ENCODE measurements at regions not wholly inside any gene's neighbourhood (a gene's known extent, or its start where the extent isn't known, plus 50 kb on each side); places are given as distances from the start of the nearest gene placed in this dataset.

DNA sequence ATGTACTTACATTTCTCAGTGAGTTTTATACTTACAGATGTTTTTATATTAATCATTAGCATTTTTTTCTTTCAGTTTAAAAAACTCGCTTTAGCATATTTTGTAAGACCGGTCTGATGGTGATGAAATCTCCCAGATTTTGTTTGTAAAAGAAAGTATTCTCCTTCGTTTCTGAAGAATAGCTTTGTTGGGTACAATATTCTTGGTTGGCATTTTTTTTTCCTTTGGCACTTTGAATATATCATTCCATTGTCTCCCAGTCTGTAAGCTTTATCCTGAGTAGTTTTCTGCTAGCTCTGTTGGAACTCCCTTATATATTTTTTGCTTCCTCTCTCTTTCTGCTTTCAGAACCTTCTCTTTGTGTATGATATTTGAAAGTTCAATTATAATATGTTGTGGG, 412.6 kb downstream of the RASEF start:
- H3K9me2 ChIP-seq (replicated peaks; ENCODE audit: low read length) = no peaks in the 10 kb centered on the region
- no peaks in the 10 kb centered on the region for H3K36me3 ChIP-seq (ENCODE audit: low read depth, low read length)
- H3K4me1 ChIP-seq (ENCODE audit: insufficient read depth, low read length) = 0 out of 2 replicates have a peak, but pooled peaks cover 5% of the 10 kb centered on the region
- no peaks in the 10 kb centered on the region for H3K79me2 ChIP-seq (ENCODE audit: low read length)
- BruUV-seq (replicated peaks) = no TSS peak
- POLR2A ChIA-PET (ENCODE audit: unreplicated experiment) = no interaction called here
- no peak overlapping the region for H3K9ac ChIP-seq (ENCODE audit: low read length)
- intact Hi-C loops (cut with micrococcal nuclease) = no loop called here
- TF ChIP-seq EZH2 (IDR thresholded peaks at IDR 0.05; ENCODE audit: low read length, unreplicated experiment) (no peak), EZH2phosphoT487 (IDR thresholded peaks at IDR 0.05; ENCODE audit: borderline replicate concordance, low read length) (no peak)
- TF ChIP-seq, protein P1, sequence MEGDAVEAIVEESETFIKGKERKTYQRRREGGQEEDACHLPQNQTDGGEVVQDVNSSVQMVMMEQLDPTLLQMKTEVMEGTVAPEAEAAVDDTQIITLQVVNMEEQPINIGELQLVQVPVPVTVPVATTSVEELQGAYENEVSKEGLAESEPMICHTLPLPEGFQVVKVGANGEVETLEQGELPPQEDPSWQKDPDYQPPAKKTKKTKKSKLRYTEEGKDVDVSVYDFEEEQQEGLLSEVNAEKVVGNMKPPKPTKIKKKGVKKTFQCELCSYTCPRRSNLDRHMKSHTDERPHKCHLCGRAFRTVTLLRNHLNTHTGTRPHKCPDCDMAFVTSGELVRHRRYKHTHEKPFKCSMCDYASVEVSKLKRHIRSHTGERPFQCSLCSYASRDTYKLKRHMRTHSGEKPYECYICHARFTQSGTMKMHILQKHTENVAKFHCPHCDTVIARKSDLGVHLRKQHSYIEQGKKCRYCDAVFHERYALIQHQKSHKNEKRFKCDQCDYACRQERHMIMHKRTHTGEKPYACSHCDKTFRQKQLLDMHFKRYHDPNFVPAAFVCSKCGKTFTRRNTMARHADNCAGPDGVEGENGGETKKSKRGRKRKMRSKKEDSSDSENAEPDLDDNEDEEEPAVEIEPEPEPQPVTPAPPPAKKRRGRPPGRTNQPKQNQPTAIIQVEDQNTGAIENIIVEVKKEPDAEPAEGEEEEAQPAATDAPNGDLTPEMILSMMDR (conservative IDR thresholded peaks at IDR 0.05; ENCODE audit: low read depth, low read length) = no peak
- ATAC-seq (no peak), DNase-seq (no peak)
- CTCF ChIA-PET = no interaction called here
- no peak overlapping the region for H2AFZ ChIP-seq (ENCODE audit: low read length)
- no peaks in the 10 kb centered on the region for H3F3A ChIP-seq (ENCODE audit: low read length, unreplicated experiment)
- H3K27me3 ChIP-seq (ENCODE audit: low read length) = no peaks in the 10 kb centered on the region
- H4K20me1 ChIP-seq (ENCODE audit: low read length) = no peaks in the 10 kb centered on the region
- no peak overlapping the region for H3K27ac ChIP-seq (ENCODE audit: low read length)
- H3K4me2 ChIP-seq (ENCODE audit: low read length) = no peak overlapping the region
- H3K4me3 ChIP-seq (ENCODE audit: low read length) = no peak overlapping the region
- no peaks in the 10 kb centered on the region for H3K9me3 ChIP-seq (ENCODE audit: low read length)

DNA sequence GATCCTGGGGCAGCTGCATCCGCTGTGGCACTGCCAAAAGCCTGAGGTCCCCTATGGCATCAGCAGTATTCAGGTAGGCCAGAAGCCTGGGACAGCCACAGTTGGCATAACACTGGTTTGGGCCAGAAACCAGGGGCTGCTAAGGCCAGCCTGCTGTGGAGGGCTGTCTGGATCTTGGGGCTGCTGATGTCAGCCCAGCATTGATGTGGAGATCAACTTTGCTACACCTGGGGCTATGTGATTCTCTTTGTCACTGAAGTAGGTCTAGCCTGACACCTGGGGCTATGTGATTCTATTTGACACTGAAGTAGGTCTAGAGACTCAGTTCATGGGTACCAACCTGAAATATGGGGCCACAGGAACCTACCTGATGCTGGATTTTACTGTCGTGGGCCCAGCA, 411.5 kb downstream of the RASEF start:
- Histone ChIP-seq H3K9me3 (ENCODE audit: low read length) (no peaks in the 10 kb centered on the region), H3K4me3 (ENCODE audit: low read length) (no peak overlapping the region), H3K36me3 (ENCODE audit: low read depth, low read length) (no peaks in the 10 kb centered on the region), H4K20me1 (ENCODE audit: low read length) (no peaks in the 10 kb centered on the region), H3K9me2 (replicated peaks; ENCODE audit: low read length) (no peaks in the 10 kb centered on the region), H3K9ac (ENCODE audit: low read length) (no peak overlapping the region), H3K27me3 (ENCODE audit: low read length) (no peaks in the 10 kb centered on the region), H3K27ac (ENCODE audit: low read length) (no peak overlapping the region), H2AFZ (ENCODE audit: low read length) (no peak overlapping the region), H3K4me2 (ENCODE audit: low read length) (no peak overlapping the region), H3K79me2 (ENCODE audit: low read length) (no peaks in the 10 kb centered on the region), H3F3A (ENCODE audit: low read length, unreplicated experiment) (no peaks in the 10 kb centered on the region), H3K4me1 (ENCODE audit: insufficient read depth, low read length) (no peaks in the 10 kb centered on the region)
- intact Hi-C loops (cut with micrococcal nuclease) = no loop called here
- ChIA-PET POLR2A (ENCODE audit: unreplicated experiment) (no interaction called here), CTCF (no interaction called here)
- no peak for DNase-seq
- no peak for ATAC-seq
- TF ChIP-seq, protein P1 (conservative IDR thresholded peaks at IDR 0.05; ENCODE audit: low read depth, low read length) = no peak
- no peak for TF ChIP-seq EZH2 (IDR thresholded peaks at IDR 0.05; ENCODE audit: low read length, unreplicated experiment)
- no TSS peak for BruUV-seq (replicated peaks)

DNA sequence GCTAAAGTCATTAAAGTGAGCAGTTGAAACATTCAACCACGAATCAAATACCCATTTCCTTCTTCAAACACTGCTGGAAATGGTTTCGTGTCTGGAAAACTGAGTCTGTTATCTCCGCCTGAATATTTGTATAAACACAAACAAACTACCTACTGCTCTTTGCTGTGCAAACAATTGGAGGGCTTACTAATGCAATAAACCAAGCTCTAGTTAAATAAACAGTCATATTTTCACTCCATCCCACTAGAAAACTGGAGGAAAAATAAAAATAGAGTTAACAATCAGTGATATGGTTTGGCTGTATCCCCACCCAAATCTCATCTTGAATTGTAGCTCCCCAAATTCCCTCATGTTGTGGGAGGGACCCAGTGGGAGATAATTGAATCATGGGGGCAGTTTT, 397.6 kb downstream of the RASEF start:
- H3K4me1 ChIP-seq (ENCODE audit: insufficient read depth, low read length) = peaks cover 4% of the 10 kb centered on the region; the same call in 1 of the 2 replicates
- no peak overlapping the region for H3K27ac ChIP-seq (ENCODE audit: low read length)
- H3K9me3 ChIP-seq (ENCODE audit: low read length) = no peaks in the 10 kb centered on the region
- TF ChIP-seq, protein P1 (conservative IDR thresholded peaks at IDR 0.05; ENCODE audit: low read depth, low read length) = no peak
- TF ChIP-seq EZH2phosphoT487 (IDR thresholded peaks at IDR 0.05; ENCODE audit: borderline replicate concordance, low read length) (no peak), EZH2 (IDR thresholded peaks at IDR 0.05; ENCODE audit: low read length, unreplicated experiment) (no peak)
- no peaks in the 10 kb centered on the region for H3K79me2 ChIP-seq (ENCODE audit: low read length)
- no peak overlapping the region for H2AFZ ChIP-seq (ENCODE audit: low read length)
- CTCF ChIA-PET = no interaction called here
- H3K36me3 ChIP-seq (ENCODE audit: low read depth, low read length) = no peaks in the 10 kb centered on the region
- no peak overlapping the region for H3K4me2 ChIP-seq (ENCODE audit: low read length)
- no peaks in the 10 kb centered on the region for H3F3A ChIP-seq (ENCODE audit: low read length, unreplicated experiment)
- H4K20me1 ChIP-seq (ENCODE audit: low read length) = no peaks in the 10 kb centered on the region
- H3K9ac ChIP-seq (ENCODE audit: low read length) = no peak overlapping the region
- no TSS peak for BruUV-seq (replicated peaks)
- DNase-seq (peak; percentile 52), ATAC-seq (no peak; the same call in 1 of the 2 replicates)
- POLR2A ChIA-PET (ENCODE audit: unreplicated experiment) = no interaction called here
- no peaks in the 10 kb centered on the region for H3K27me3 ChIP-seq (ENCODE audit: low read length)
- no peak overlapping the region for H3K4me3 ChIP-seq (ENCODE audit: low read length)
- intact Hi-C loops (cut with micrococcal nuclease) = no loop called here
- no peaks in the 10 kb centered on the region for H3K9me2 ChIP-seq (replicated peaks; ENCODE audit: low read length)

Data from PC-3 (cell line).